ENCODE measurements at regions not wholly inside any gene's neighbourhood (a gene's known extent, or its start where the extent isn't known, plus 50 kb on each side); places are given as distances from the start of the nearest gene placed in this dataset.

- no peak for TF ChIP-seq CTCF (IDR thresholded peaks at IDR 0.05; ENCODE audit: borderline replicate concordance, insufficient read depth, low read depth, low read length)
Measured at GRCh38 chr2:237189799-237190198, 104.1 kb downstream of the COPS8 start.

GRCh38 chr2:237190966-237191713 lies 105.5 kb downstream of the COPS8 start:
- H3K4me3 ChIP-seq (ENCODE audit: low read depth, low read length), result no peak overlapping the region
- TF ChIP-seq CTCF (IDR thresholded peaks at IDR 0.05; ENCODE audit: borderline replicate concordance, insufficient read depth, low read depth, low read length), result no peak

More at GRCh38 chr2:237189799-237190198, 104.1 kb downstream of the COPS8 start:
- no peak overlapping the region for H3K4me3 ChIP-seq (ENCODE audit: low read depth, low read length)

GRCh38 chr2:237191714-237192081 lies 106.0 kb downstream of the COPS8 start:
- TF ChIP-seq CTCF (IDR thresholded peaks at IDR 0.05; ENCODE audit: borderline replicate concordance, insufficient read depth, low read depth, low read length), result no peak

GRCh38 chr2:237192881-237193280 lies 107.2 kb downstream of the COPS8 start:
- TF ChIP-seq CTCF (IDR thresholded peaks at IDR 0.05; ENCODE audit: borderline replicate concordance, insufficient read depth, low read depth, low read length), result no peak
- H3K4me3 ChIP-seq (ENCODE audit: low read depth, low read length), result no peak overlapping the region

More at GRCh38 chr2:237191714-237192081, 106.0 kb downstream of the COPS8 start:
- no peak overlapping the region for H3K4me3 ChIP-seq (ENCODE audit: low read depth, low read length)

GRCh38 chr2:237193436-237193835 lies 107.7 kb downstream of the COPS8 start:
- TF ChIP-seq CTCF (IDR thresholded peaks at IDR 0.05; ENCODE audit: borderline replicate concordance, insufficient read depth, low read depth, low read length), result no peak

GRCh38 chr2:237194081-237194480 lies 108.4 kb downstream of the COPS8 start:
- H3K4me3 ChIP-seq (ENCODE audit: low read depth, low read length), result no peak overlapping the region
- no peak for TF ChIP-seq CTCF (IDR thresholded peaks at IDR 0.05; ENCODE audit: borderline replicate concordance, insufficient read depth, low read depth, low read length)

More at GRCh38 chr2:237193436-237193835, 107.7 kb downstream of the COPS8 start:
- no peak overlapping the region for H3K4me3 ChIP-seq (ENCODE audit: low read depth, low read length)

- no peak overlapping the region for H3K4me3 ChIP-seq (ENCODE audit: low read depth, low read length)
- no peak for TF ChIP-seq CTCF (IDR thresholded peaks at IDR 0.05; ENCODE audit: borderline replicate concordance, insufficient read depth, low read depth, low read length)
Measured at GRCh38 chr2:237194906-237195305, 109.2 kb downstream of the COPS8 start.

Data from GM12875 (cell line).